ENCODE measurements at regions not wholly inside any gene's neighbourhood (a gene's known extent, or its start where the extent isn't known, plus 50 kb on each side); places are given as distances from the start of the nearest gene placed in this dataset.

DNA sequence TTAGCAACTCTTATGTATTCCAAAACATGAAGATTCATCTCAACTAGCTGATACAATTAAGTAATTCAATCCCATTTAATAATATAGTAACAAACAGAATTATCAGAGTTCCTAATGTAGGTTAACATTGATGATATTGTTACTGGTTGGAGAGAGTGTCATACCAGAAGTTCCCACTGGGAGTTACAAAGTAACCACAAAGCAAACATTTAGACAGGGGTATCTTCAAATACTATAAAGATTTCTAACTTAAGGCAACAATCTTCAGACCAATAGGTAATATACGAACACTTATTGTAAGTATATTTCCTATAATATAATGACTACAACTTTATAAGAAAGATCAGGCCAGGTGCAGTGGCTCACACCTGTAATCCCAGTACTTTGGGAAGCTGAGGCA, 1372.9 kb upstream of the PIK3C3 start:
- TF ChIP-seq YY1 (IDR thresholded peaks at IDR 0.05; ENCODE audit: low read depth, low read length) (no peak), RFX5 (IDR thresholded peaks at IDR 0.05; ENCODE audit: borderline replicate concordance, low read depth, low read length) (no peak)
- TF ChIP-seq, protein P1, sequence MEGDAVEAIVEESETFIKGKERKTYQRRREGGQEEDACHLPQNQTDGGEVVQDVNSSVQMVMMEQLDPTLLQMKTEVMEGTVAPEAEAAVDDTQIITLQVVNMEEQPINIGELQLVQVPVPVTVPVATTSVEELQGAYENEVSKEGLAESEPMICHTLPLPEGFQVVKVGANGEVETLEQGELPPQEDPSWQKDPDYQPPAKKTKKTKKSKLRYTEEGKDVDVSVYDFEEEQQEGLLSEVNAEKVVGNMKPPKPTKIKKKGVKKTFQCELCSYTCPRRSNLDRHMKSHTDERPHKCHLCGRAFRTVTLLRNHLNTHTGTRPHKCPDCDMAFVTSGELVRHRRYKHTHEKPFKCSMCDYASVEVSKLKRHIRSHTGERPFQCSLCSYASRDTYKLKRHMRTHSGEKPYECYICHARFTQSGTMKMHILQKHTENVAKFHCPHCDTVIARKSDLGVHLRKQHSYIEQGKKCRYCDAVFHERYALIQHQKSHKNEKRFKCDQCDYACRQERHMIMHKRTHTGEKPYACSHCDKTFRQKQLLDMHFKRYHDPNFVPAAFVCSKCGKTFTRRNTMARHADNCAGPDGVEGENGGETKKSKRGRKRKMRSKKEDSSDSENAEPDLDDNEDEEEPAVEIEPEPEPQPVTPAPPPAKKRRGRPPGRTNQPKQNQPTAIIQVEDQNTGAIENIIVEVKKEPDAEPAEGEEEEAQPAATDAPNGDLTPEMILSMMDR (IDR thresholded peaks at IDR 0.05; ENCODE audit: control extremely low read depth in 1 of 3, insufficient read depth in 1 of 3, low read depth in 1 of 3, low read length in 3 of 3): no peak

Measured in H1 (cell line).